Hematopoietic multipotent progenitor cell treated with erythropoietin and hydrocortisone succinate and interleukin-3 and kit ligand, for 4 days (in vitro differentiated cells): ENCODE measurements at regions not wholly inside any gene's neighbourhood (a gene's known extent, or its start where the extent isn't known, plus 50 kb on each side); places are given as distances from the start of the nearest gene placed in this dataset.
"Not testable (repeated sequence)": the region's sequence is repeated elsewhere in the genome, so short reads cannot be mapped to it uniquely, and the experiment has no call there.

Source experiments
- DNase-seq: peaks from one replicate; pipeline ENCODE4 v3.0.0-alpha.2; 2015

GRCh38 chr6:139446768-139447655, 72.6 kb upstream of the CITED2 start:
- no peak for DNase-seq

GRCh38 chr6:139446138-139446715, 71.8 kb upstream of the CITED2 start:
- peak; percentile 57 for DNase-seq

GRCh38 chr6:139444273-139444787, 69.9 kb upstream of the CITED2 start:
- not testable (repeated sequence) for DNase-seq

- DNase-seq: peak; percentile 56
These were observed 69.0 kb upstream of the CITED2 start for GRCh38 chr6:139443231-139444112.

- DNase-seq: peak; percentile 90
These were observed 67.8 kb upstream of the CITED2 start for GRCh38 chr6:139442188-139442671.

GRCh38 chr6:139439349-139439748, 64.9 kb upstream of the CITED2 start:
- DNase-seq: peak; percentile 75

- DNase-seq: no peak
These were observed 64.3 kb upstream of the CITED2 start for GRCh38 chr6:139438775-139439174.

GRCh38 chr6:139436957-139437348, 62.5 kb upstream of the CITED2 start:
- DNase-seq: no peak

- no peak for DNase-seq
These were observed 61.9 kb upstream of the CITED2 start for GRCh38 chr6:139436200-139436956.

- DNase-seq: peak; percentile 75
These were observed 59.4 kb upstream of the CITED2 start for GRCh38 chr6:139433631-139434419.

GRCh38 chr6:139431602-139431956, 57.1 kb upstream of the CITED2 start:
- DNase-seq: no peak

- DNase-seq: no peak
These were observed 56.6 kb upstream of the CITED2 start for GRCh38 chr6:139430899-139431601.

GRCh38 chr6:139429580-139430145, 55.2 kb upstream of the CITED2 start:
- DNase-seq: peak; percentile 65

- no peak for DNase-seq
These were observed 52.8 kb upstream of the CITED2 start for GRCh38 chr6:139427199-139427598.

- no peak for DNase-seq
These were observed 52.3 kb upstream of the CITED2 start for GRCh38 chr6:139426795-139427194.

GRCh38 chr6:139425780-139426179, 51.3 kb upstream of the CITED2 start:
- DNase-seq: no peak

- DNase-seq: peak; percentile 55
These were observed 49.7 kb upstream of the CITED2 start for GRCh38 chr6:139423971-139424667.
